HCT116 (cell line): ENCODE measurements at regions not wholly inside any gene's neighbourhood (a gene's known extent, or its start where the extent isn't known, plus 50 kb on each side); places are given as distances from the start of the nearest gene placed in this dataset.

Experiments used
- ATAC-seq: fragments of 200-7000 bp; cut with Tn5 transposase; 2 replicates; pipeline ENCODE4 v1.9.1; 2020; ENCODE audit warnings: mild to moderate bottlenecking, moderate library complexity
- BruUV-seq: library from RNA; stranded (reverse); fragments of 400-500 nt; replicated peaks from 2 replicates; lab custom pipeline; 2021; lab: Mats Ljungman, UMichigan
- CTCF ChIA-PET: fragments of 300-600 bp; sonication (Branson Sonifier 250); formaldehyde crosslinking; loops from one replicate; lab custom pipeline; 2021; ENCODE audit warnings: antibody characterized with exemption; lab: Charles Lee
- POLR2A ChIA-PET: fragments of 300-600, 350-600 bp; sonication (Branson Sonifier 250); formaldehyde crosslinking; loops from one replicate; lab custom pipeline; 2021; ENCODE audit warnings: antibody characterized with exemption; lab: Charles Lee
- RAD21 ChIA-PET, 2 experiments: fragments of 300-600 bp; sonication (Branson Sonifier 250); formaldehyde crosslinking; loops; one replicate each; lab custom pipeline; 2023; ENCODE audit warnings: low total read pairs in 2 of 2; ENCODE audit not compliant: uncharacterized antibody in 2 of 2, unreplicated experiment in 2 of 2, low non-redundant PET in 1 of 2; lab: Charles Lee
- DNase-seq: peaks from one replicate; pipeline ENCODE4 v3.0.0-alpha.2; 2010; ENCODE audit warnings: low read depth, low spot score
- H2AFZ ChIP-seq: fragments of 200-600 bp; shearing (Covaris generic), sonication (generic); 2 replicates; pipeline ENCODE4 v1.6.1; 2017; ENCODE audit warnings: low read depth, mixed run types, mixed read lengths, antibody characterized with exemption, low read length; ENCODE audit not compliant: poor library complexity, severe bottlenecking
- H3K27ac ChIP-seq: 2 replicates; pipeline ENCODE4 v1.5.1; 2012; ENCODE audit warnings: low read depth, low read length
- H3K27me3 ChIP-seq: fragments of 200-600 bp; sonication (generic); 2 replicates; pipeline ENCODE4 v1.6.1; 2016; ENCODE audit warnings: mixed run types, low read length, mixed read lengths; ENCODE audit not compliant: insufficient read depth
- H3K36me3 ChIP-seq, 2 experiments: fragments of 200-500 bp in 1 of 2; fragments of 200-600 bp in 1 of 2; sonication (Bioruptor generic) in 1 of 2; sonication (generic) in 1 of 2; 2 replicates each; pipeline versions ENCODE4 v1.5.1 to v1.6.1; 2014 to 2016; ENCODE audit warnings: low read length in 2 of 2, inconsistent platforms in 1 of 2, mixed read lengths in 1 of 2, mixed run types in 1 of 2; ENCODE audit not compliant: insufficient read depth in 2 of 2, control insufficient read depth in 1 of 2
- H3K4me1 ChIP-seq, 2 experiments: fragments of 200-600 bp in 1 of 2; sonication (generic) in 1 of 2; 2 replicates each; pipeline versions ENCODE4 v1.5.1 to v1.6.1; 2012 to 2017; ENCODE audit warnings: low read length in 2 of 2, inconsistent platforms in 1 of 2, mild to moderate bottlenecking in 1 of 2, mixed read lengths in 1 of 2, mixed run types in 1 of 2, moderate library complexity in 1 of 2; ENCODE audit not compliant: insufficient read depth in 2 of 2, control insufficient read depth in 1 of 2
- H3K4me2 ChIP-seq: fragments of 200-600 bp; sonication (generic); 2 replicates; pipeline ENCODE4 v1.6.1; 2017; ENCODE audit warnings: mixed run types, low read length, mixed read lengths
- H3K4me3 ChIP-seq, 2 experiments: fragments of 200-600 bp in 1 of 2; sonication (generic) in 1 of 2; replicated peaks in 1 of 2; 2 replicates each; pipeline ENCODE4 v1.5.1; 2011 to 2016; ENCODE audit warnings: low read length in 2 of 2, control low read depth in 1 of 2, low read depth in 1 of 2, mild to moderate bottlenecking in 1 of 2, mixed read lengths in 1 of 2, mixed run types in 1 of 2
- H3K79me2 ChIP-seq: fragments of 200-600 bp; sonication (generic); 2 replicates; pipeline ENCODE4 v1.6.1; 2017; ENCODE audit warnings: mild to moderate bottlenecking, mixed run types, low read length, moderate library complexity, mixed read lengths; ENCODE audit not compliant: insufficient read depth
- H3K9ac ChIP-seq: fragments of 200-600 bp; sonication (generic); 2 replicates; pipeline ENCODE4 v1.6.1; 2016; ENCODE audit warnings: low read length, mixed read lengths
- H3K9me2 ChIP-seq: fragments of 200-600 bp; sonication (generic), shearing (Covaris generic); 2 replicates; pipeline ENCODE4 v1.6.1; 2017; ENCODE audit warnings: mixed run types, mild to moderate bottlenecking, moderate library complexity; ENCODE audit not compliant: insufficient read depth
- H3K9me3 ChIP-seq, 2 experiments: fragments of 200-500 bp in 1 of 2; fragments of 200-600 bp in 1 of 2; sonication (Bioruptor generic) in 1 of 2; sonication (generic) in 1 of 2; 2 replicates each; pipeline ENCODE4 v1.6.1; 2014 to 2017; ENCODE audit warnings: low read length in 2 of 2, mixed read lengths in 2 of 2, inconsistent platforms in 1 of 2, low read depth in 1 of 2, mild to moderate bottlenecking in 1 of 2, mixed run types in 1 of 2, moderate library complexity in 1 of 2; ENCODE audit not compliant: control insufficient read depth in 1 of 2, insufficient read depth in 1 of 2
- H4K20me1 ChIP-seq: fragments of 200-600 bp; sonication (generic), shearing (Covaris generic); 2 replicates; pipeline ENCODE4 v1.6.1; 2017; ENCODE audit warnings: mixed run types, mild to moderate bottlenecking, moderate library complexity; ENCODE audit not compliant: insufficient read depth
- CBX3 ChIP-seq: IDR thresholded peaks from 2 replicates; pipeline ENCODE4 v1.6.1; 2012; ENCODE audit warnings: low read depth
- CTCF ChIP-seq, 3 experiments: fragments of 200-600 bp in 1 of 3; sonication (generic) in 1 of 3; IDR thresholded peaks in 2 of 3; conservative IDR thresholded peaks in 1 of 3; 2 replicates each; pipeline ENCODE4 v1.5.1; 2012 to 2017; ENCODE audit warnings: low read depth in 2 of 3, low read length in 2 of 3, antibody characterized with exemption in 1 of 3, borderline replicate concordance in 1 of 3, control low read depth in 1 of 3, mild to moderate bottlenecking in 1 of 3, mixed read lengths in 1 of 3, mixed run types in 1 of 3, moderate library complexity in 1 of 3; ENCODE audit not compliant: insufficient read depth in 1 of 3
- EZH2 ChIP-seq: fragments of 200-600 bp; sonication (generic); IDR thresholded peaks from 2 replicates; pipeline ENCODE4 v1.6.1; 2017; ENCODE audit warnings: antibody characterized with exemption, mixed run types
- FOSL1 ChIP-seq: IDR thresholded peaks from 2 replicates; pipeline ENCODE4 v1.6.1; 2012; ENCODE audit warnings: low read depth
- JUND ChIP-seq: IDR thresholded peaks from 2 replicates; pipeline ENCODE4 v1.6.1; 2012
- MAX ChIP-seq: IDR thresholded peaks from 2 replicates; pipeline ENCODE4 v1.6.1; 2012
- POLR2A ChIP-seq: IDR thresholded peaks from 2 replicates; pipeline ENCODE4 v1.7.0; 2011; ENCODE audit warnings: borderline replicate concordance; ENCODE audit not compliant: insufficient read depth, insufficient read length; ENCODE audit errors: extremely low read depth
- RAD21 ChIP-seq: IDR thresholded peaks from 2 replicates; pipeline ENCODE4 v1.6.1; 2012; ENCODE audit warnings: low read depth, mild to moderate bottlenecking
- REST ChIP-seq: IDR thresholded peaks from 2 replicates; pipeline ENCODE4 v1.6.1; 2012; ENCODE audit warnings: low read depth
- SIN3A ChIP-seq: IDR thresholded peaks from 2 replicates; pipeline ENCODE4 v1.6.1; 2012; ENCODE audit warnings: low read depth
- SP1 ChIP-seq: IDR thresholded peaks from 2 replicates; pipeline ENCODE4 v1.6.1; 2012; ENCODE audit warnings: low read depth
- TCF7L2 ChIP-seq: IDR thresholded peaks from 2 replicates; pipeline ENCODE4 v1.7.0; 2011; ENCODE audit warnings: borderline replicate concordance, inconsistent platforms; ENCODE audit not compliant: insufficient read depth, insufficient read length; ENCODE audit errors: extremely low read depth
- YY1 ChIP-seq: IDR thresholded peaks from 2 replicates; pipeline ENCODE4 v1.6.1; 2011; ENCODE audit warnings: low read length, low read depth, moderate library complexity, mild to moderate bottlenecking; ENCODE audit not compliant: insufficient replicate concordance; ENCODE audit errors: extremely low read depth
- ZNF274 ChIP-seq: fragments of 200-500 bp; sonication (Bioruptor generic); IDR thresholded peaks from 2 replicates; pipeline ENCODE4 v1.6.1; 2014; ENCODE audit warnings: mild to moderate bottlenecking, low read depth, low read length, inconsistent platforms
- intact Hi-C: fragments of 100-400 bp; cut with micrococcal nuclease; formaldehyde crosslinking; loops from 2 replicates; pipeline ENCODE4 v1.10.0; 2022

GRCh38 chr4:27764526-27764837 is 903.8 kb downstream of the STIM2 start (continued):
- TF ChIP-seq MAX (no peak), RAD21 (no peak), SIN3A (no peak), JUND (no peak), EZH2 (no peak), CTCF (IDR thresholded peaks at IDR 0.05 in 2 of 3, conservative IDR thresholded peaks at IDR 0.05 in 1 of 3; ENCODE audit: borderline replicate concordance in 1 of 3, insufficient read depth in 1 of 3, low read depth in 2 of 3, low read length in 2 of 3) (no peak)

GRCh38 chr4:27770895-27771294 is 910.3 kb downstream of the STIM2 start:
- no peaks in the 10 kb centered on the region for H3K79me2 ChIP-seq
- no peaks in the 10 kb centered on the region for H3K27me3 ChIP-seq
- ChIA-PET CTCF (no interaction called here), RAD21 (no interaction called here), POLR2A (no interaction called here)
- no peak for TF ChIP-seq FOSL1
- TF ChIP-seq POLR2A: no peak
- no peak for TF ChIP-seq CBX3
- no peak for TF ChIP-seq SP1
- TF ChIP-seq REST: no peak
- TF ChIP-seq MAX: no peak
- no peak for TF ChIP-seq ZNF274
- no peak for TF ChIP-seq YY1
- no peak for TF ChIP-seq TCF7L2
- intact Hi-C loops: no loop called here
- H3K4me3 ChIP-seq: no peak overlapping the region
- no peaks in the 10 kb centered on the region for H4K20me1 ChIP-seq
- DNase-seq (no peak), ATAC-seq (no peak)
- no peaks in the 10 kb centered on the region for H3K4me1 ChIP-seq
- H3K9ac ChIP-seq: no peak overlapping the region
- no peak overlapping the region for H3K4me2 ChIP-seq
- no peaks in the 10 kb centered on the region for H3K36me3 ChIP-seq
- no peak overlapping the region for H3K27ac ChIP-seq
- H3K9me2 ChIP-seq: no peaks in the 10 kb centered on the region
- H2AFZ ChIP-seq: no peak overlapping the region
- H3K9me3 ChIP-seq: no peaks in the 10 kb centered on the region
- no TSS peak for BruUV-seq
